ENCODE measurements at regions not wholly inside any gene's neighbourhood (a gene's known extent, or its start where the extent isn't known, plus 50 kb on each side); places are given as distances from the start of the nearest gene placed in this dataset.
"Not testable (repeated sequence)": the region's sequence is repeated elsewhere in the genome, so short reads cannot be mapped to it uniquely, and the experiment has no call there.

DNA sequence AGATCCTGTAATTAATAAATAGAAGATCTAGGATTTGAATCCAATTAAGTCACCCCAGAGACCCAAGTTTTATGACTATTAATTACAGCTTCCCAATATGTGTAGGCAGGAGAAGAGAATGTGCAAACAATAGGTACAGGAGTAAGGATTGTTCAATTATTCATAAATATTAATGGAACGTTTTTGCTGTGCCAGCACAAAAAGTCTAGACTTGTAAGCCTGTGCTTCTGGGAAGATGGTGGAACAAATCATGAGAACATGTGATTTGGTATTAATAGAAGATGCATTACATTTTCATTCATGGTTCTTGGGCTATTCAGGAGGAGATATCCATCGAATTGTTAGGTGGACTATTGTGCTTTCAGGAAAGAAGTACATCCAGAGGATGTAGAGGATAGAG lies 1240.9 kb downstream of the STIM2 start:
- no peak for DNase-seq (ENCODE audit: low read depth)
- in situ Hi-C loops (cut with HindIII; ENCODE audit: low pct_unique_long_range_greater_than_20kb, low sequenced_read_pairs): no loop called here

DNA sequence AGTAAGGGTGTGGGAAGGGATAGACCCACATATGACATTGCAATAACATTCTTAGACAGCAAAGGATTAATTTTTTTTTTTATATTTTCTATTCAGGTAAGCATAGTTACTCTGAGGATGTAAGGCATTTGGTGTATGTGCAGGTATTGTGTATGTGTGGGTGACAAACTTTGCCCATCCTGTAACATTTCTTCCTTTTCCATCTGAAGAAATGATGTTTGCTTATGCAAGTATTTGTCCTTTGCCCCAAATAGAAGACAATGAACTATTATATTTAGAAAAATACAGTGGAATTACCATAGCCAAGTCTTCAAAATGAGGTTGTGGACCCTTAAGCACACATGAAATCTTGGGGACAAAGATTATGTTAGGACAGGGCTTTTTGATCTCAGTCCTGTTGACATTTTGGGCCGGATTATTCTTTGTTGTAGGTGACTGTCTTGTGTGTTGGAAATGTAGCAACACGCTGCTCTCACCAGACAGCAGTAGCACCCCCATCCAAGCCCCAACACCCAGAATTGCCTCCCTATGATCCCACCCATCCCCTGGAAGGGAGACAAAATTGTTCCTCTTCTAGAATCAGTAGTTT lies 1244.7 kb downstream of the STIM2 start:
- no peak for DNase-seq (ENCODE audit: low read depth)
- in situ Hi-C loops (cut with HindIII; ENCODE audit: low pct_unique_long_range_greater_than_20kb, low sequenced_read_pairs): no loop called here

DNA sequence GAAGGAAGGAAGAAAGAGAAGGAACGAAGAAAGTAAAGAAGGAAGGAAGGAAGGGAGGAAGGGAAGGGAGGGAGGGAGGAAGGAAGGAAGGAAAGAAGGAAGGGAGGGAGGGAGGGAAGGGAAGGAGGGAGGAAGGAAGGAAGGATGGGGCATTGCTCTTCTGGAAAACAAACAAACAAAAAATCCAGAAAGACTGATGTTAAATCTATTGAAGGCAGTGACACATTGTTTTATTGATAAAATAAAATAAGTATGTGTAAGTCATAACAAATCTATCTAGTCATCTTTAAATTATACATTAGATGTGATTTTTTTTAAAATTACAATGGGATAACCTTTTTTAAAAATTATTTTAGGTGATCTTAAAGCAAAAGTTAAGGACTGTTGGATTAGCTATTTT lies 1245.5 kb downstream of the STIM2 start:
- no peak for DNase-seq (ENCODE audit: low read depth)
- in situ Hi-C loops (cut with HindIII; ENCODE audit: low pct_unique_long_range_greater_than_20kb, low sequenced_read_pairs): no loop called here

DNA sequence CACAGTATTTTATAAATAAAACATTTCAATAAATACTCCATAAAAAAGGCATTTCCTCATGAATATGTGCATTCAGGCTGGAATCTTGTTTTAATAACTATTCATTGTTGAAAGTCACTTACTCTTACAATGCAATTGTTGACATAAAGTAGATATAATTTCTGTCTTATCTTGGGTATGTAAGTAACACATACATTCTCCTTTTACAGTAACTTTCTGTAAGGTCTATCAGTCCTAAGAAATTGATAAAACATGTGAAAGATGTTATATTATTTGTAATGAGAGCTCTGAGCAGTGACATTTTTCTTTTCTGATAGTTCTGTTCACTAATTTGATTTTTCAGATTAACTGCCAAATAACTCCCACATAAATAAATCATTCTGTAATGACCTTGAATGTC lies 1249.2 kb downstream of the STIM2 start:
- in situ Hi-C loops (cut with HindIII; ENCODE audit: low pct_unique_long_range_greater_than_20kb, low sequenced_read_pairs): no loop called here
- no peak for DNase-seq (ENCODE audit: low read depth)

DNA sequence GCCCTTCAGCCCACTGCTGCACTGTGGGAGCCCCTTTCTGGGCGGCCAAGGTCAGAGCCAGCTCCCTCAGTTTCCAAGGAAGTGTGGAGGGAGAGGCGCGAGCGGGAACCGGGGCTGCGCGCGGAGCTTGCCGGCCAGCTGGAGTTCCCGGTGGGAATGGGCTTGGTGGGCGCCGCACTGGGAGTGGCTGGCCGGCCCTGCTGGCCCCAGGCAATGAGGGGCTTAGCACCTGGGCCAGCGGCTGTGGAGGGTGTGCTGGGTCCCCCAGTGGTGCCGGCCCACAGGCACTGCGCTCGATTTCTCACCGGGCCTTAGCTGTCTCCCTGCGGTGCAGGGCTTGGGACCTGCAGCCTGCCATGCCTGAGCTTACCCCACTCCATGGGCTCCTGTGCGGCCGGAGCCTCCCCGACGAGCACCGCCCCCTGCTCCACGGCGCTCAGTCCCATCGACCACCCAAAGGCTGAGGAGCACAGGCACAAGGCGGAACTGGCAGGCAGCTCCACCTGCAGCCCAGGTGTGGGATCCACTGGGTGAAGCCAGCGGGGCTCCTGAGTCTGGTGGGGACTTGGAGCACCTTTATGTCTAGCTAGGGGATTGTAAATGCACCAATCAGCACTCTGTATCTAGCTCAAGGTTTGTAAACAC lies 1252.2 kb downstream of the STIM2 start:
- in situ Hi-C loops (cut with HindIII; ENCODE audit: low pct_unique_long_range_greater_than_20kb, low sequenced_read_pairs); DNase-seq (ENCODE audit: low read depth): not testable (repeated sequence)

DNA sequence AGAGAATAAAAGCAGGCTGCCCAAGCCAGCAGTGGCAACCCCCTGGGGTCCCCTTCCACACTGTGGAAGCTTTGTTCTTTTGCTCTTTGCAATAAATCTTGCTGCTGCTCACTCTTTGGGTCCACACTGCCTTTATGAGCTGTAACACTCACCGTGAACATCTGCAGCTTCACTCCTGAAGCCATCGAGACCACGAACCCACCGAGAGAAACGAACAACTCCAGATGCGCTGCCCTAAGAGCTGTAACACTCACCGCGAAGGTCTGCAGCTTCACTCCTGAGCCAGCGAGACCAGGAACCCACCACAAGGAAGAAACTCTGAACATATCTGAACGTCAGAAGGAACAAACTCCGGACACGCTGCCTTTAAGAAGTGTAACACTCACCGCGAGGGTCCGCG lies 1252.9 kb downstream of the STIM2 start:
- in situ Hi-C loops (cut with HindIII; ENCODE audit: low pct_unique_long_range_greater_than_20kb, low sequenced_read_pairs); DNase-seq (ENCODE audit: low read depth): not testable (repeated sequence)

DNA sequence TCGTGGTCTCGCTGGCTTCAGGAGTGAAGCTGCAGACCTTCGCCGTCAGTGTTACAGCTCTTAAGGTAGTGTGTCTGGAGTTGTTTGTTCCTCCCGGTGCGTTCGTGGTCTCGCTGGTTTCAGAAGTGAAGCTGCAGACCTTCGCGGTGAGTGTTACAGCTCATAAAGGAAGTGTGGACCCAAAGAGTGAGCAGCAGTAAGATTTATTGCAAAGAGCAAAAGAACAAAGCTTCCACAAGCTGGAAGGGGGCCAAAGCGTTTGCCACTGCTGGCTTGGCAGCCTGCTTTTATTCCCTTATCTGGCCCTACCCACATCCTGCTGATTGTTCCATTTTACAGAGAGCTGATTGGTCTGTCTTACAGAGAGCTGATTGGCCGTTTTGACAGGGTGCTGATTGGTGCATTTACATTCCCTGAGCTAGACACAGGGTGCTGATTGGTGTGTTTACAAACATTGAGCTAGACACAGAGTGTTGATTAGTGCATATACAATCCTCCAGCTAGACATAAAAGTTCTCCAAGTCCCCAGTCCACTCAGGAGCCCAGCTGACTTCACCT lies 1256.0 kb downstream of the STIM2 start:
- in situ Hi-C loops (cut with HindIII; ENCODE audit: low pct_unique_long_range_greater_than_20kb, low sequenced_read_pairs); DNase-seq (ENCODE audit: low read depth): not testable (repeated sequence)

DNA sequence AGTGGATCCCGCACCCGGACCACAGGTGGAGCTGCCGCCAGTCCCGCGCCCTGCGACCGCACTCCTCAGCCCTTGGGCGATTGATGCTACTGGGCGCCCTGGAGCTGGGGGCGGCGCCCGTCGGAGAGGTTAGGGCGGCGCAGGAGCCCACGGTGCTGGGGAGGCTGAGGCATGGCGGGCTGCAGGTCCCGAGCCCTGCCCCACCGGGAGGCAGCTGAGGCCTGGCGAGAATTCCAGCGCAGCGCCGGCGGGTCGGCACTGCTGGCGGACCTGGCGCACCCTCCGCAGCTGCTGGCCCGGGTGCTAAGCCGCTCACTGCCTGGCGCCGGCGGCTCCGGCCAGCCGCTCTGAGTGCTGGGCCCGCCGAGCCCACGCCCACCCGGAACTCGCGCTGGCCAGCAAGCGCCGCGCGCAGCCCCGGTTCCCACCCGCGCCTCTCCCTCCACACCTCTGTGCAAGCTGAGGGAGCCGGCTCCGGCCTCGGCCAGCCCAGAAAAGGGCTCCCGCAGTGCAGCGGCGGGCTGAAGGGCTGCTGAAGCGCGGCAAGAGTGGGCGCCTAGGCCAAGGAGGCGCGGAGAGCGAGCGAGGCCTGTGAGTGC lies 1256.5 kb downstream of the STIM2 start:
- in situ Hi-C loops (cut with HindIII; ENCODE audit: low pct_unique_long_range_greater_than_20kb, low sequenced_read_pairs): no loop called here

DNA sequence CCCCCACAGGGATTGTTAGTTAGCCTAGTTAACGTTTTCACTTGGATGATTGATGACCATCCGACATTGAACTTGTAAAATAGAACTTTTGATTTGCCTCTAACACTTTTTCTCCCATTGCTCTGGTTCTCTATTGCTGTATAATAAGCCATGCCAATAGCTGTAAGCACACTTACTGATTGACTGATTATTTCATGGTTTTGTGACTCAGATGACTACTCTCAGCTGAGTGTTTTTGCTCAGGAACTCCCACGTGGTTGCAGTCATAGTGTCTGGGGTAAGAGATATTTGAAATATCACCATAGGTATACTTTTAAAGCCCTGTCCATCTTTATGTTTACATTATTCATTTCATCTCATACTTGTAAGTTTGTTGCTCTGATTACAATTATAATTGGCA lies 1285.5 kb downstream of the STIM2 start:
- DNase-seq (ENCODE audit: low read depth): peak; percentile 28
- in situ Hi-C loops (cut with HindIII; ENCODE audit: low pct_unique_long_range_greater_than_20kb, low sequenced_read_pairs): no loop called here

More for the DNA sequence above, 1256.5 kb downstream of the STIM2 start:
- DNase-seq (ENCODE audit: low read depth): no peak

DNA sequence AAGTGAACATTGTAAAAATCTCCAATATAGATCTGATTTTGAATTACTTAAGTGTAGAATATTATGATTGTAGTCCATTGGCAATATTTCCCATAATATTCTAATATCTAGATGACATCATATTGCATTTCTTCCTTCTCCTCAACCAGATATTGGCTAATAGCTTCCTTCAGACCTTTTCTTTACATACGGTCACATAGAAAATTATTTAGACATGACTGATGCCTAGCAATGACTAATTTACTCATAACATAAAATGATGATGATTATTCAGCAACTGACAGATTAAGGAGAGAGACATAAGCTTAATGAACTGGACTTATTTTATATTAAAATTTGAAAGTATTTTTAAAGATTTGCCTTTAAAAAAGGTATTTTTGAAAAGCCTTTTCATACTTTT lies 1287.6 kb downstream of the STIM2 start:
- no peak for DNase-seq (ENCODE audit: low read depth)
- in situ Hi-C loops (cut with HindIII; ENCODE audit: low pct_unique_long_range_greater_than_20kb, low sequenced_read_pairs): no loop called here

DNA sequence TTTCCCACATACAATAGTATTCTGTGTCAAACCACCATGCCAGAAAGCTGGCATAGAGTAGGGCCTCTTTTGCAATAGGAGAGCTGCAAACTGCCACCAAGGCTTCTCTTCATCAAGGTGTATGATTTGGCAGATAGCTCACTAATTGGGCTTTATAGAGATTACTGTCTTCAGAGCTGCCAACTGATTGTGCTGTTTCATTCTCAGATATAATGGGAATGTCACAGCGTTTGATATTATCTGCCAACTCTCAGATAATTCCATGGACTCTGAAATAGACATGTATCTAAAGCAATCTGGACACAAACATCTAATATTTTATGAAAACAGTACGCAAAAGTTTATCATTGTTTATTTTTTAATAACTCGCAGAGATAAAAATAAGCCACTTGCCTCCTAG lies 1289.1 kb downstream of the STIM2 start:
- DNase-seq (ENCODE audit: low read depth): no peak
- in situ Hi-C loops (cut with HindIII; ENCODE audit: low pct_unique_long_range_greater_than_20kb, low sequenced_read_pairs): no loop called here

DNA sequence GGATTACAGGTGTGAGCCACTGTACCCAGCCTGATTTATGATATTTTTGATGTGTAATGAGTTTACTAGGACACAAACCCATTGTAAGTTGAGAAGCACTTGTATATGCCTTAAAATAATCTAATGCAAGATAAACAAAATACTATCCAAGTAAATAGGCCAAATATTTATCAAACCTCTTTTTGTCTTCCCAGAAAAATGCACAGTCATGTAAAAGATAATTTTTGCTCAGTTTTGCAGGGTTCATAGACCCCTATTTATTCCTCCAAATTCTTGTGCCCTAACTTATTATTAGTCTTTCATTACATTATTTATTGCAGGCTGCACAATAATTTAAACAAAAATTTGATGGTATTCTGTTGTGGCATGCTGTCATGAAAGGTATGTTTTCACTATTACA lies 1290.7 kb downstream of the STIM2 start:
- DNase-seq (ENCODE audit: low read depth): no peak
- in situ Hi-C loops (cut with HindIII; ENCODE audit: low pct_unique_long_range_greater_than_20kb, low sequenced_read_pairs): no loop called here

DNA sequence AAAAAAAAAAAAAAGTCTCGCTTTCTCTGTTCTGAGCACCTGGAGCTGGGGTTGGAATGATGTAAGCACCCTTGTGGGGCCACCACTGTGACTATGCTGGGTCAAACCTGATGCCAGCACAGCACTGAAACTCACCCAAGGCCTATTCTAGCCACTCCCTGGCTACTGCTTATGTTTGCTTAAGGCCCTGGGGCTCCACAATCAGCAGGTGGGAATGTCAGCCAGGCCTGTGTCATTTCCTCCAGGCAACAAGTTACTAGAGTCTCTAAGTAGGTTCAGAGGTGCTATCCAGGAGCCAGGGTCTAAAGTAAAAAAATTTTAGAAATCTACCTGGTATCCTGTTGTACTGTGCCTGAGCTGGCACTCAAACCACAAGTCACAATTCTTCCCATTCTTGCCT lies 1306.8 kb downstream of the STIM2 start:
- no peak for DNase-seq (ENCODE audit: low read depth)
- in situ Hi-C loops (cut with HindIII; ENCODE audit: low pct_unique_long_range_greater_than_20kb, low sequenced_read_pairs): no loop called here

DNA sequence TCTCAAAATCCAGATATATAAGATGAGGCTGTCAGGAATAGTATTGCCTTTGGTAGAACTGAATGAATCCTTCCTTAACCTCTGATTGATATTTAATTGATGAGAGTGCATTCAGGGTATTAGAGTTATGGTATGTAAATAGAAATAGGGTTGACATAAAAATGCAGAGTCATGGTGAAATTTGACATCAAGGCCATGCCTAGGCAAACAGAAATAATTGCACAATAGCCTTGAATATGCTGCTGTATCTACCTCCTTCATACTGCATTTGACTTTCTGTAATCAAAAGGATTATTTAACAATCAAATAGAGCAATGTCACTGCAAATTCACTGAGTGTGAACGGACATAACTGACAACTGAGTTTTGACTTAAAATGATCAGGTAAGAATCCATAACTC lies 1316.3 kb downstream of the STIM2 start:
- in situ Hi-C loops (cut with HindIII; ENCODE audit: low pct_unique_long_range_greater_than_20kb, low sequenced_read_pairs): no loop called here

DNA sequence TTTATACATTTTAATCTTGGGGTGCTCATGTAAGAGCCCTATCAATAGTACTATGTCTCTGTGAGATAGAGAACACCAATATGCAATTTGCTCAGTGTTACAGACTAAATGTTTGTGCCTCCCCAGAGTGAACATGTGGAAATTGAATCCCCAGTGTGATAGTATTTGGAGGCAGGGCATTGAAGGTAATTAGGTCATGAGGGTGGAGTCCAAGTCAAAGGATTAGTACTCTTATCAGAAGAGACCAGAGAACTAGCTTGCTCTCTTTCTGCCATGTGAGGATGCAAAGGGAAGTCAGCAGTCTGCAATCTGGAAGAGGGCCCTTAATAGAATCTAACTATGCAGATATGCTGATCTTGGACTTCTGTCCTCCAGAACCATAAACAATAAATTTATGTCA lies 1317.0 kb downstream of the STIM2 start:
- in situ Hi-C loops (cut with HindIII; ENCODE audit: low pct_unique_long_range_greater_than_20kb, low sequenced_read_pairs): no loop called here
- no peak for DNase-seq (ENCODE audit: low read depth)

More for the DNA sequence above, 1316.3 kb downstream of the STIM2 start:
- no peak for DNase-seq (ENCODE audit: low read depth)

DNA sequence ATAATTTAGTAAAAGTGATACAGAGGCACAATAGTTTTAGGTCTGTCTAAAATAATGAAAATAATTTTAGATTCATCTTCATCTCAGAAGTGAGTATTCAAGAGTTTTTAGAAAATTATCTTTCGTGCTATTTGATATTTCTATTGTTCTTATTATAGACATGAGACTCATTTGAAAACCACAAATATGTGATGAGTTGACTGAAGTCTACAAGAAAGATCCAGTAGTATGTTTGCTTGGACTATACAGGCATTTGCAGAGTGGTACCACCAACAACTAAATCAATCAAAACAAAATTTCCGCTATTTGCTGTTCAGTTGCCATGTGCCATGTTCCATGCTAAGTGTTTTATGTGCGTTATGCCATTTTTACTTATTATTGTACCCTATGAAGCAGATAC lies 1318.5 kb downstream of the STIM2 start:
- no peak for DNase-seq (ENCODE audit: low read depth)
- in situ Hi-C loops (cut with HindIII; ENCODE audit: low pct_unique_long_range_greater_than_20kb, low sequenced_read_pairs): no loop called here

DNA sequence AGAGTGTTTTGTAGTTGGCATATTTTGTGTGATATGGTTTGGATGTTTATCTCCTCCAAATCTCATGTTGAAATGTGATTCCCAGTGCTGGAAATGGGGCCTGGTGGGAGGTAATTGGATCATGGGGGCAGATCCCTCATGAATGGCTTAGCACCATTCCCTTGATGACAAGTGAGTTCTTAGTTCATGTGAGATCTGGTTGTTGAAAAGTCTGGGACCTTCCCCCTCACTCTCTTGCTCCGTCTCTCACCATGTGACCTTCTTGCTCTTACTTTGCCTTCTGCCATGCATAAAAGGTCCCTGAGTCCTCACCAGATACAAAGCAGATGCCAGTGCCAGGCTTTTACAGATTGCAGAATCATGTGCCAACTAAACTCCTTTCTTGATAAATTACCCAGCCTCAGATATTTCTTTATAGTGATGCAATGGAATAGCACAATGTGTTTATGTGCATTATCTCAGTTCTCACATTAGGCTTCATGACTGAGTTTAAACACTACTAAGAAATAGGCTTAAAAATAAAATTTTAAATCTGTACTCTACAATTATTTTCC lies 1348.8 kb downstream of the STIM2 start:
- in situ Hi-C loops (cut with HindIII; ENCODE audit: low pct_unique_long_range_greater_than_20kb, low sequenced_read_pairs): no loop called here
- no peak for DNase-seq (ENCODE audit: low read depth)

DNA sequence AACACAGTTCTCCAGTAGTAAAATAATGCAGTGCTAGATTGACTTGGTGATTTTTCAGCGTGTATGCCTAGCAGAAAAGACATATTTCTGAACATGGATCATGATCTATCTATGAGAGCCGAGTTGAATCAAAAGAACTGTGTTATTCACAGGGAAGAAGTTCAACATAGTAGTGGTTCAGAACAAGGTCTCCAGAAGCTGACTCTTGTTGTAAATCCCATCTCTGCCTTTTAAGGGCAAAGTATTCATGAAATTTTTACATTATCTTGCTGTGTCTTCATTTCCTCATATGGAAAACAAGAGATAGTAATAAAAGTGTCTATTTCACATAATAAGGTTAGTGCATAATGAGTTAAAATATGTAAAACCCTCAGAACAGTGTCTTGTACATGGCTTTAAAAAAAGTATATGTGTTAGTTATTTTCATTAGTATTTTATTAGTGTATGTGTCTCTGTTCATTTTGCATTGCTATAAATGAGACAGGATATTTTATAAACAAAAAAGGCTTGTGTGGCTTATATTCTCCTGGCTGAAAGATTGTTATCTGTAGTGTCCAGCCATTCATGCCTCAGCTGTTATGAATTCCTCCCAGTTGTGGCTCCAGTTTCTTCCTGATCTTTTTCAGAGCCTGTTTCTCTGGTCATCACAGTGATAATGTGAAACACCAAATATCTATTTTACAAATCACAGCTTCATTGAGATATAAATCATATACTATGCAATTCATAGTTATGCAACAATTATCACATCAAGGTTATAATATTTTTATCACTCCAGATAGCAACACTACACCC lies 1351.2 kb downstream of the STIM2 start:
- in situ Hi-C loops (cut with HindIII; ENCODE audit: low pct_unique_long_range_greater_than_20kb, low sequenced_read_pairs): no loop called here
- no peak for DNase-seq (ENCODE audit: low read depth)

DNA sequence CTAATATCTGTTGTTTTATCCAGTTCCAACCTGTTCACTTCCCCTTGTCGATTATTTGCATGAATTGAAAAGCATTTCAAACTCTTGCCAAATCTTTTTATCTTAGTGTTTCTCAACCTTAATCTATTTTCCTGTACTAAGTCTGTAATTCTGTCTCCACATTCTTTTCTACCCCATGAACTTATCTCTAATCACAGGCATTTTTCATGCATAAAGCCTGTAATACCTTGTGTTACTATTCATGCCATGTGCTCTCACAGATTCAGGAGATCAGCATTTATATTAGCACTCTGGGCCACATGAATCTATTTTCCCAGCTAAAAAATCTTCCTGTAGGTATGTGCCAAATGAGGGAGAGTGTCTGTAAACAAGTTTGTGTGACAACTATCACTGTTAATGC lies 1360.9 kb downstream of the STIM2 start:
- DNase-seq (ENCODE audit: low read depth): no peak
- in situ Hi-C loops (cut with HindIII; ENCODE audit: low pct_unique_long_range_greater_than_20kb, low sequenced_read_pairs): no loop called here
